Panc1 (cell line): ENCODE measurements at regions not wholly inside any gene's neighbourhood (a gene's known extent, or its start where the extent isn't known, plus 50 kb on each side); places are given as distances from the start of the nearest gene placed in this dataset.

Source experiments
- ATAC-seq: fragments of 200-7000 bp; cut with Tn5 transposase; 2 replicates; pipeline ENCODE4 v1.9.1; 2020; ENCODE audit warnings: mild to moderate bottlenecking, moderate library complexity
- BruUV-seq: library from RNA; stranded (reverse); fragments of 400-500 nt; replicated peaks from 2 replicates; lab custom pipeline; 2021; lab: Mats Ljungman, UMichigan
- CTCF ChIA-PET: fragments of 300-600 bp; sonication (Branson Sonifier 250); formaldehyde crosslinking; loops from one replicate; lab custom pipeline; 2022; ENCODE audit warnings: antibody characterized with exemption; lab: Charles Lee
- POLR2A ChIA-PET: fragments of 300-600 bp; sonication (Branson Sonifier 250); formaldehyde crosslinking; loops from one replicate; lab custom pipeline; 2022; ENCODE audit warnings: antibody characterized with exemption; lab: Charles Lee
- DNase-seq: peaks from one replicate; pipeline ENCODE4 v3.0.0-alpha.2; 2010; ENCODE audit warnings: low read depth, low spot score
- H3K27ac ChIP-seq: 2 replicates; pipeline ENCODE4 v1.5.1; 2011; ENCODE audit warnings: mild to moderate bottlenecking, low read length, inconsistent platforms
- H3K27me3 ChIP-seq: fragments of 200-500 bp; sonication (Bioruptor generic); 2 replicates; pipeline ENCODE4 v1.6.0; 2014; ENCODE audit warnings: low read length, inconsistent platforms; ENCODE audit not compliant: control insufficient read depth, insufficient read depth
- H3K36me3 ChIP-seq: fragments of 200-500 bp; sonication (Bioruptor generic); 2 replicates; pipeline ENCODE4 v1.5.1; 2014; ENCODE audit warnings: inconsistent platforms, mild to moderate bottlenecking, low read length, moderate library complexity; ENCODE audit not compliant: control insufficient read depth, insufficient read depth
- H3K4me1 ChIP-seq: 2 replicates; pipeline ENCODE4 v1.5.1; 2011; ENCODE audit warnings: inconsistent platforms, mild to moderate bottlenecking, low read length, moderate library complexity; ENCODE audit not compliant: control insufficient read depth, insufficient read depth
- H3K4me3 ChIP-seq, 2 experiments: 2 replicates each; pipeline ENCODE4 v1.5.1; 2011 to 2012; ENCODE audit warnings: low read depth in 2 of 2, low read length in 2 of 2, mild to moderate bottlenecking in 2 of 2, inconsistent platforms in 1 of 2, moderate library complexity in 1 of 2
- H3K9me3 ChIP-seq: fragments of 200-500 bp; sonication (Bioruptor generic); 2 replicates; pipeline ENCODE4 v1.5.1; 2014; ENCODE audit warnings: low read depth, mild to moderate bottlenecking, inconsistent platforms, low read length, moderate library complexity; ENCODE audit not compliant: control insufficient read depth, insufficient read depth
- POLR2AphosphoS5 ChIP-seq: IDR thresholded peaks from 2 replicates; pipeline ENCODE4 v1.6.1; 2012; ENCODE audit warnings: mild to moderate bottlenecking, low read depth, low read length, moderate library complexity
- REST ChIP-seq, 2 experiments: IDR thresholded peaks; 2 replicates each; pipeline ENCODE4 v1.6.1; 2011 to 2012; ENCODE audit warnings: low read depth in 2 of 2, control low read depth in 1 of 2, low read length in 1 of 2, mild to moderate bottlenecking in 1 of 2, moderate library complexity in 1 of 2; ENCODE audit not compliant: insufficient read depth in 1 of 2
- SIN3A ChIP-seq: IDR thresholded peaks from 2 replicates; pipeline ENCODE4 v1.6.1; 2012; ENCODE audit warnings: low read depth, mild to moderate bottlenecking, low read length, moderate library complexity, borderline replicate concordance; ENCODE audit not compliant: insufficient read depth
- TCF7L2 ChIP-seq: IDR thresholded peaks from 2 replicates; pipeline ENCODE4 v1.6.1; 2011; ENCODE audit warnings: mild to moderate bottlenecking, low read depth, low read length, inconsistent platforms
- in situ Hi-C: cut with HindIII; loops from 2 replicates; pipeline ENCODE4 v1.10.0; 2016; ENCODE audit warnings: low sequenced_read_pairs, low pct_unique_long_range_greater_than_20kb
- intact Hi-C: fragments of 100-400 bp; cut with micrococcal nuclease; formaldehyde crosslinking; loops from one replicate; pipeline ENCODE4 v1.10.0; 2022; ENCODE audit not compliant: unreplicated experiment
- TF ChIP-seq, protein P1 (sequence below): fragments of 450-650 bp; IDR thresholded peaks from 2 replicates; pipeline ENCODE4 v1.5.1; 2017; ENCODE audit warnings: mild to moderate bottlenecking

- Histone ChIP-seq H3K4me1 (no peaks in the 10 kb centered on the region), H3K4me3 (no peak overlapping the region), H3K9me3 (0 out of 2 replicates have a peak, but pooled peaks cover 2% of the 10 kb centered on the region), H3K36me3 (no peaks in the 10 kb centered on the region), H3K27me3 (no peaks in the 10 kb centered on the region), H3K27ac (no peak overlapping the region)
- no peak for TF ChIP-seq POLR2AphosphoS5
- no peak for TF ChIP-seq TCF7L2
- TF ChIP-seq, protein P1, sequence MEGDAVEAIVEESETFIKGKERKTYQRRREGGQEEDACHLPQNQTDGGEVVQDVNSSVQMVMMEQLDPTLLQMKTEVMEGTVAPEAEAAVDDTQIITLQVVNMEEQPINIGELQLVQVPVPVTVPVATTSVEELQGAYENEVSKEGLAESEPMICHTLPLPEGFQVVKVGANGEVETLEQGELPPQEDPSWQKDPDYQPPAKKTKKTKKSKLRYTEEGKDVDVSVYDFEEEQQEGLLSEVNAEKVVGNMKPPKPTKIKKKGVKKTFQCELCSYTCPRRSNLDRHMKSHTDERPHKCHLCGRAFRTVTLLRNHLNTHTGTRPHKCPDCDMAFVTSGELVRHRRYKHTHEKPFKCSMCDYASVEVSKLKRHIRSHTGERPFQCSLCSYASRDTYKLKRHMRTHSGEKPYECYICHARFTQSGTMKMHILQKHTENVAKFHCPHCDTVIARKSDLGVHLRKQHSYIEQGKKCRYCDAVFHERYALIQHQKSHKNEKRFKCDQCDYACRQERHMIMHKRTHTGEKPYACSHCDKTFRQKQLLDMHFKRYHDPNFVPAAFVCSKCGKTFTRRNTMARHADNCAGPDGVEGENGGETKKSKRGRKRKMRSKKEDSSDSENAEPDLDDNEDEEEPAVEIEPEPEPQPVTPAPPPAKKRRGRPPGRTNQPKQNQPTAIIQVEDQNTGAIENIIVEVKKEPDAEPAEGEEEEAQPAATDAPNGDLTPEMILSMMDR = no peak
- POLR2A ChIA-PET = interaction anchor here (0.6 kb wide), 1 partner anchor 53 kb away, joined by 3 read pairs; no protein-coding TSS in a partner anchor
- BruUV-seq = no TSS peak
- intact Hi-C loops (no loop called here), in situ Hi-C loops (no loop called here)
- ATAC-seq = no peak
- CTCF ChIA-PET = no interaction called here
- DNase-seq = no peak
These were observed 147.4 kb downstream of the RASSF9 start for GRCh38 chr12:85688837-85689236.

DNA sequence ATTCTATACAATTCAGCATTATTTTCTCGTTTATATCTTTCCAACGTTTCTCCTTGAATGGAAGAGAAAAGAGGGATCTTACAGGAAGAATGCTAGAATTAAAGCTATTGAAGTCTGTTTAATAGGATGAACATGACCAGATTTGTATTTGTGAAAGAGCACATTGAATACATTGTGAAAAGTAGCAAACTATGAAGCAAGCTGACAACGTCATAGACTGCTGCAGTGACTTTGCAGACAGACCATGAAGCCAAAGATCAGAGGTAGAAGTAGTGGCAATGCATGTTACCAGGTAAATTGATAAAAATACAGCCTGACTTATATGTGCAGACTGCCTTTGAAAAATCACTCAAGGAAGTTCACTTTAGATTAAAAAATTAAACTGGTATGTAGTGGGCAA lies 146.1 kb downstream of the RASSF9 start:
- H3K4me3 ChIP-seq = no peak overlapping the region
- ChIA-PET POLR2A (no interaction called here), CTCF (no interaction called here)
- 0 out of 2 replicates have a peak, but pooled peaks cover 2% of the 10 kb centered on the region for H3K9me3 ChIP-seq
- no TSS peak for BruUV-seq
- no peak for TF ChIP-seq REST (IDR thresholded peaks at IDR 0.05; ENCODE audit: insufficient read depth in 1 of 2, low read depth in 2 of 2, low read length in 1 of 2)
- TF ChIP-seq, protein P1 = no peak
- TF ChIP-seq POLR2AphosphoS5 = no peak
- TF ChIP-seq TCF7L2 = no peak
- TF ChIP-seq SIN3A = no peak
- intact Hi-C loops (no loop called here), in situ Hi-C loops (no loop called here)
- H3K4me1 ChIP-seq = no peaks in the 10 kb centered on the region
- no peak for DNase-seq
- no peaks in the 10 kb centered on the region for H3K27me3 ChIP-seq
- H3K36me3 ChIP-seq = no peaks in the 10 kb centered on the region
- no peak overlapping the region for H3K27ac ChIP-seq
- no peak for ATAC-seq
